ENCODE measurements at regions not wholly inside any gene's neighbourhood (a gene's known extent, or its start where the extent isn't known, plus 50 kb on each side); places are given as distances from the start of the nearest gene placed in this dataset.
"Not testable (repeated sequence)": the region's sequence is repeated elsewhere in the genome, so short reads cannot be mapped to it uniquely, and the experiment has no call there.

- DNase-seq, result no peak
Measured at GRCh38 chr13:48851707-48852106, 124.0 kb upstream of the FNDC3A start.

- DNase-seq, result no peak
Measured at GRCh38 chr13:48852911-48853727, 122.6 kb upstream of the FNDC3A start.

- peak; percentile 53 for DNase-seq
Measured at GRCh38 chr13:48853728-48854102, 122.0 kb upstream of the FNDC3A start.

GRCh38 chr13:48857576-48857975 is 118.1 kb upstream of the FNDC3A start:
- DNase-seq, result no peak

- DNase-seq, result no peak
Measured at GRCh38 chr13:48858122-48858902, 117.4 kb upstream of the FNDC3A start.

GRCh38 chr13:48859272-48860105 is 116.2 kb upstream of the FNDC3A start:
- peak; percentile 92 for DNase-seq

- DNase-seq, result no peak
Measured at GRCh38 chr13:48860364-48860763, 115.3 kb upstream of the FNDC3A start.

- peak; percentile 97 for DNase-seq
Measured at GRCh38 chr13:48862572-48862971, 113.1 kb upstream of the FNDC3A start.

- DNase-seq, result no peak
Measured at GRCh38 chr13:48864100-48864499, 111.6 kb upstream of the FNDC3A start.

GRCh38 chr13:48866249-48866648 is 109.5 kb upstream of the FNDC3A start:
- DNase-seq, result peak; percentile 39

- DNase-seq, result no peak
Measured at GRCh38 chr13:48873081-48873480, 102.6 kb upstream of the FNDC3A start.

GRCh38 chr13:48873587-48873986 is 102.1 kb upstream of the FNDC3A start:
- no peak for DNase-seq

GRCh38 chr13:48874165-48874564 is 101.5 kb upstream of the FNDC3A start:
- no peak for DNase-seq

- DNase-seq, result no peak
Measured at GRCh38 chr13:48875047-48875446, 100.7 kb upstream of the FNDC3A start.

- no peak for DNase-seq
Measured at GRCh38 chr13:48876289-48876688, 99.4 kb upstream of the FNDC3A start.

- DNase-seq, result no peak
Measured at GRCh38 chr13:48879432-48879831, 96.3 kb upstream of the FNDC3A start.

- no peak for DNase-seq
Measured at GRCh38 chr13:48879854-48880253, 95.9 kb upstream of the FNDC3A start.

GRCh38 chr13:48883786-48884185 is 91.9 kb upstream of the FNDC3A start:
- DNase-seq, result not testable (repeated sequence)

- DNase-seq, result no peak
Measured at GRCh38 chr13:48885027-48885395, 90.7 kb upstream of the FNDC3A start.

- no peak for DNase-seq
Measured at GRCh38 chr13:48888613-48889012, 87.1 kb upstream of the FNDC3A start.

- no peak for DNase-seq
Measured at GRCh38 chr13:48890391-48890790, 85.3 kb upstream of the FNDC3A start.

- DNase-seq, result peak; percentile 6
Measured at GRCh38 chr13:48891586-48891985, 84.1 kb upstream of the FNDC3A start.

GRCh38 chr13:48892053-48892687 is 83.5 kb upstream of the FNDC3A start:
- peak; percentile 69 for DNase-seq

Measured in MV-4-11 (cell line).